ENCODE measurements at regions not wholly inside any gene's neighbourhood (a gene's known extent, or its start where the extent isn't known, plus 50 kb on each side); places are given as distances from the start of the nearest gene placed in this dataset.

- TF ChIP-seq CTCF (IDR thresholded peaks at IDR 0.05) (no peak), POLR2A (IDR thresholded peaks at IDR 0.05) (no peak)
Measured at GRCh38 chr14:66388516-66388915, 97.7 kb upstream of the CCDC196 start.

Measured in Peyer's patch (tissue), 4 donors.